Neural cell (in vitro differentiated cells): ENCODE measurements at regions not wholly inside any gene's neighbourhood (a gene's known extent, or its start where the extent isn't known, plus 50 kb on each side); places are given as distances from the start of the nearest gene placed in this dataset.

Source experiments
- EP300 ChIP-seq: fragments of 450-650 bp; conservative IDR thresholded peaks from 2 replicates; pipeline ENCODE4 v1.6.1; 2014; ENCODE audit warnings: antibody characterized with exemption, mild to moderate bottlenecking, moderate library complexity; ENCODE audit not compliant: poor library complexity, severe bottlenecking
- EZH2 ChIP-seq: fragments of 200-600, 300-800 bp; shearing (Covaris generic), sonication (generic); IDR thresholded peaks from 2 replicates; pipeline ENCODE4 v1.6.1; 2014; ENCODE audit warnings: antibody characterized with exemption, low read length, borderline replicate concordance, mild to moderate bottlenecking; ENCODE audit not compliant: insufficient read depth, poor library complexity, severe bottlenecking
- POLR2AphosphoS5 ChIP-seq: IDR thresholded peaks from 2 replicates; pipeline ENCODE4 v1.6.1; 2012
- SMC3 ChIP-seq: fragments of 450-650 bp; conservative IDR thresholded peaks from 2 replicates; pipeline ENCODE4 v1.6.1; 2014; ENCODE audit warnings: antibody characterized with exemption, mild to moderate bottlenecking, moderate library complexity; ENCODE audit not compliant: poor library complexity
- TAF1 ChIP-seq: IDR thresholded peaks from 2 replicates; pipeline ENCODE4 v1.6.1; 2012; ENCODE audit warnings: low read depth
- TF ChIP-seq, protein P1 (sequence below): fragments of 450-650 bp; IDR thresholded peaks from 2 replicates; pipeline ENCODE4 v1.5.1; 2014; ENCODE audit warnings: antibody characterized with exemption, mild to moderate bottlenecking, moderate library complexity; ENCODE audit not compliant: poor library complexity, severe bottlenecking

DNA sequence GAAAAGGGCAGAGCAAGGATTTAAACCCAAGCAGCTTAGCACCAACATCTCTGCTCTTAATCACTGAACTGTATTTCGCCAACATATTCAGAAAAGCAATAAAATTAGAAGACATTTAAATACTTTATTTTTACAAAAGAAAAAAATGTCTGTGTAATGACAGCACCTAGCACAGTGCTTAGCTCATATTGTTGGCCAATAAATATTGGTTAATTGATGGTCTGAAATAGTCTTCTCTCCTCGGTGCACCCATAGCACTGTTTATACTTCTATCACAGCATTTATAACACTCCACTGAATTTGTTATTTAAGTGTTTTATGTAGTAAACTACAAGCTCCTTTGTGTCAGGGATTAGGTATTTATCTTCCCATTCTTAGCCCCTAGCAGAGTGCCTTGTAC, 70.9 kb upstream of the PLPPR4 start:
- TF ChIP-seq, protein P1, sequence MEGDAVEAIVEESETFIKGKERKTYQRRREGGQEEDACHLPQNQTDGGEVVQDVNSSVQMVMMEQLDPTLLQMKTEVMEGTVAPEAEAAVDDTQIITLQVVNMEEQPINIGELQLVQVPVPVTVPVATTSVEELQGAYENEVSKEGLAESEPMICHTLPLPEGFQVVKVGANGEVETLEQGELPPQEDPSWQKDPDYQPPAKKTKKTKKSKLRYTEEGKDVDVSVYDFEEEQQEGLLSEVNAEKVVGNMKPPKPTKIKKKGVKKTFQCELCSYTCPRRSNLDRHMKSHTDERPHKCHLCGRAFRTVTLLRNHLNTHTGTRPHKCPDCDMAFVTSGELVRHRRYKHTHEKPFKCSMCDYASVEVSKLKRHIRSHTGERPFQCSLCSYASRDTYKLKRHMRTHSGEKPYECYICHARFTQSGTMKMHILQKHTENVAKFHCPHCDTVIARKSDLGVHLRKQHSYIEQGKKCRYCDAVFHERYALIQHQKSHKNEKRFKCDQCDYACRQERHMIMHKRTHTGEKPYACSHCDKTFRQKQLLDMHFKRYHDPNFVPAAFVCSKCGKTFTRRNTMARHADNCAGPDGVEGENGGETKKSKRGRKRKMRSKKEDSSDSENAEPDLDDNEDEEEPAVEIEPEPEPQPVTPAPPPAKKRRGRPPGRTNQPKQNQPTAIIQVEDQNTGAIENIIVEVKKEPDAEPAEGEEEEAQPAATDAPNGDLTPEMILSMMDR, result no peak
- TF ChIP-seq POLR2AphosphoS5 (no peak), EP300 (no peak), EZH2 (no peak), SMC3 (no peak), TAF1 (no peak)
